ENCODE measurements at regions not wholly inside any gene's neighbourhood (a gene's known extent, or its start where the extent isn't known, plus 50 kb on each side); places are given as distances from the start of the nearest gene placed in this dataset.
"Not testable (repeated sequence)": the region's sequence is repeated elsewhere in the genome, so short reads cannot be mapped to it uniquely, and the experiment has no call there.

DNA sequence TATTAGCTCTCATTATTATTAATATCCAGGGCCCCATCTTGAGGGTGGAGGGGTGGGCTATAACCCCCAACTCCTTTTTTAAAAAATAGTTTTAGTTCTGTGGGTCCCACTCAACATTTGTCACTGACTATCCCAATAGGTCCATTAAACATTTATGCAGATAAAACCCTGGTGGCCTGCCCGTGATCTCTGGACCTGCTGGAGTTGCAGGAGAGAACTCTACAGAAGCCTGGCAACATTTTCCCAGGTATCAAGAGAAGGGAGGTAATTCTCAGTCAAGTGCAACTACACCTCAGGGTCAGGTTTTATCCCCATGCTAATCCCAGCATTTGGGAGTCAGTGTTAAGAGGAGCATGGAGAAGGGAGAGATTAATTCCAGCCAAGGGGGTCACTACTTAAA is 264.4 kb upstream of the PROK2 start:
- DNase-seq (ENCODE audit: low read depth in 1 of 2, low spot score in 1 of 2) = no peak

DNA sequence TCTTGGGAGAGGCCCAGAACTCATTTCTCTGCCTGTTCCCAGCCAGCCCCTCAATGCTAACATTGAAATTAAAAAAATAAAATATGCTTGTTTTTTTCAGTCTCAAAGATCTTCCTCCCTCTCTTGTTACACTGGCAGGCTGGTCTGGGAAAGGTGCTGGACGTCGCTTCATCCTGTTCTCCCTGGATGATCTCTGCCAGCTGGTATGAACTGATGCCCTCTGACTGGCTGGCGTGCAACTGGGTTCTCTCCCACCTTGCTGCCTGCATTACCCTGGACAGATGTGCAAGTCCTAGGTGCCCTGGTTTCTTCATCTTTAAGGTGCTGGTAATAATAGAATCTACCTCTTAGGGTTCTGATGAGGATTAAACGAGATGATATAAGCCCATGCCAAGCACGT is 263.9 kb upstream of the PROK2 start:
- DNase-seq (ENCODE audit: low read depth in 1 of 2, low spot score in 1 of 2) = no peak

DNA sequence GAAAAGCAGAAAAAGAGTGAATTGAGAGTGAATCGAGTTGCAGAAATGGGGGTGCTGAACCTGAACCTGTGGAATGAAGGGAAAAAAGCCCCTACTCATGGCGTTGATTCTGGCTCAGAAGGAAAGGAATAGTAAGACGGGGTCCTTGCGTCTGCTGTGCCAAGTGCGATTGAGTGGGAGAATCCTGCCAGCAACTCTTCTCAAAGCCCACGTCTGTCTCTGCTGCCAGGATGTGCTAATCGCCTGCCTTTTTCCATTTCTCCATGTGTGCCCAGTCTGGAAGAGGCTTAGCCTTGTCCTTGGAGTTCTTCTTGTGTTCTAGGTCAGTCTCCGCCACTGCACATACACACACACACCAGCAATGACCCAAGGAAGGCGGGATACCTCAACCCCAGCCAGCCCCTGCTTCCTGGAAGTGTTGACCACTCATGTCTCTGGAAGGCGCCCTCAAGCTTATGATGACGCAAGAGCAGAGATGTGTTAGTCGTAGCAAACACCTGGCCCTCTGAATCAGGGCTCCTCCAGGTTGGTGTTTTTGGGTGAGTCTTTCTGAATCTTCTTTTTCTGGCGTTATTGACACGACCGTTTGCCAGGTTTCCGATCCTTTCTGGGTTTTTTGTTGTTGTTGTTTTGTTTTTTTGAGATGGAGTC is 262.4 kb upstream of the PROK2 start:
- DNase-seq (ENCODE audit: low read depth in 1 of 2, low spot score in 1 of 2) = no peak

DNA sequence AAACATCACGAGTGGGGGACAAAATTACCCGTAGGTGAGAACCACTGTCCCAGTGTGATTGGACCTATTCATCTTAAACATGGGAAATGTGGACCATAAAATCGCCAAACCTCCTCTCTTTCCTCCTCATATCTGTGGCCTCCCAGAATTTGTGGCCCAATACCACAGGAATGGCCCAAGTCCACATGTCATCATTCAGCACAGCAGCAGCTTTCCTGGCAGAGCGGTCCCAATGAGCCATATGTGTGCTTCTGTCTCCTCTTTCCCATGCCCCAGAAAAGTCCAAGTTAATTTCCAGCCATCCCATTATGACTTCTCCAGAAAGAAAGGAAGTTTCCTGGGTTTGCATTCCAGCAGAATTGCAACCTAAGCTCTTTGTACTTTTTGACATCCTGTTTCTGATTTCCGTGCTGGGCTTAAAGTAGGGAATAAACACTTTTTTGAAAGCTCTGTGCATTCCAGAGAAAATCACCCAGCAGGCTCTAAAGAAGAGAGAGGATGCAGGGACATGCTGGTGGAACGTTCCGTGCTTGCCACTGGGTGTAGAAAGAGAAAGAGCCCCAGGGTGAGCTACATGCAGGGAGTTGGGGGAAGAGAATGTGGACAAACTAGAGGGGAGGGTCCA is 259.4 kb upstream of the PROK2 start:
- no peak for DNase-seq (ENCODE audit: low read depth in 1 of 2, low spot score in 1 of 2)

DNA sequence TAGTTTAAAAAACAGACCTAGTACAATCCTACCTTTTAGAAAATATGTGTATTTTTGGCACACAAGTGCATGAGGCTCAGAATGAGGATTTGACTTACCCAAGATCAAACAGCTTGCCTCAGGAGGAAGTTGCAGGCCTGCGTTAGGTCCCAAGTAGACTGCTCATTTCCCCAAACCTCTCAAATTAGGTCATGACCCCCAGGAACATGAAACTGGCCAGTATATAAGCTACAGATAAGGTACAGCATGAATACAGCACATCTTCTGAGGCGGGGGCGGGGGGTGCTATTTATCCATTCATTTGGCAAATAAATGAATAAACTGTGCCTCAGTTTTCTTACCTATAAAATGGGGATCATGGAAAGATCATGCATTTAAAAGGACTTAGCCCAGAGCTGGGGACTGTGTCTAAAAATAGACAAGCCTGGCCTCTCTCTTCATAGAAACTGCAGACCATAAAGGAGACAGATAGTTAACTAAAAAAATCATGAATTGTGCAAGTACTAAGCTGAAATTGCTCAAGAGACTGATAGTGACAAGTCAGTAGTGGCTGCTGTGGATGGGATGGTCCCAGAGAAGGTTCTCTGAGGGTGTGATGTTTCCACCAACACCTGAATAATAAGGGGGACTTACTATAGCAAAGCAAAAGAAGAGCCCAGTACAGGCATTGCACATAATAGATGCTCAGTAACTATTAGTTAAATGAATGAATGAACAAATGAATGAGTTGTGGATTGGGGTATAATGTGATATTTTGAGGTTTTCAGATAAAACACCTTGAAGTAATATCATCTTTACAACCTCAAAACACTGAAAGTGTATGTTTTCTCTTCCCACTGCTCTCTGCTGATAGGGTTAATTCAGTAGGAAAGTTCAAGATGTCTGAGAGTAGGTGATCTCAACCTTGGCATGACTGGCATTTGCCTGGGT is 258.5 kb upstream of the PROK2 start:
- DNase-seq (ENCODE audit: low read depth in 1 of 2, low spot score in 1 of 2) = no peak

DNA sequence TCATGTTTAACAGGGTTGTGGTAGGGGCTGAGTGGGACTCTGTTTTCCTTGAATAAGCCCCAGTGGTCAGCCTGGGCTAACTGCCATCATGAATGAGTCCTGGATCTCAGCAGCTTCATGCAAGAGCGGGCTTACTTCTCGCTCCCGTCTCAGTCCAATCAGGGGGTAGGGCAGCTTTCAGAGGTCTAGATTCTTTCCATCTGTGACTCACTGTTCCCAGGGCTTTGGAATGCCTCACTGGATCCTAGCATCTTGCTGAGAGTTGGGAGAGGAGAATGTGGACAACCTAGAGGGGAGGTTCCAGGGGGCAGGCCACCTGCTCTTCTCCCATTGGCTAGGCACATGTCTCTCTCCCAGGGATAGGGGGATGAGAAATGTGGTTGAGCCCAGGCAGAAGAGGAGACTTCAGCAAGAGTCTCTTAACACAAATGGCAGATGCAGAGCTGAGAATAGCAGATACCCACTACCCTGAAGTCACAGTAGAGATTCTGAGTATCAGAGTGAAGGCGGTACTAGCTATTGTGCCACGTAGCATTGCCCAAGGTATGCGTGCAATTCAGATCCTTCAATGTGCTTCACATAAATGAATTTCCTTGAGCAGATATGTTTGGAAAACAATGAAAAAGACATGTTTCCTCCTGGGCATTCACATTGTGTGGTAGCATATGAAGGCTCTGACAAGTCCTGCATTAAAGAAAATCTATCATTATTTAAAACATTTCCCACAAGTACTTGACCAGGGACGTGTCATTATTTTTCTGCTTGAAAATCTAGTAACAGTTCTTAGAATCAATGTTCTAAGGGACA is 257.7 kb upstream of the PROK2 start:
- DNase-seq (ENCODE audit: low read depth in 1 of 2, low spot score in 1 of 2) = no peak

DNA sequence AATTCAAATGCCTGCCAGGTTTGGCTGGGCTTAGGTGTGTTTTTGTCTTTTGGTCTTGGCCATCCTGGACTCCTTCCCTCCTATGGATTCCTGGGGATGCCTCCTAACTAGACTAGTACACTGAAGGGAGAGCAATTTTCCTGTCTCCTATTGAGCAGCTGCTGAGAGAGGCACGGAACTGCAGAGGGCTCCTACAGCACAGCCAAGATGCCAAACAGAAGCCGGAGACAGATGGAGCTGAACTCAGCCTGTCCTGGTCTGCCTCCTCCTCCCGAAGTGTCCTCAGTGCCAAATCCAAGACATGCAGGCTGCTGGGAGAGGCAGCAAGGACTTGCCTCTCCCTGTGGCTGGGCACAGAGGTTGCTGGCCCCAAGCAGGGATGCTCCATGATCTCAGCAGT is 256.6 kb upstream of the PROK2 start:
- DNase-seq (ENCODE audit: low read depth in 1 of 2, low spot score in 1 of 2) = no peak

DNA sequence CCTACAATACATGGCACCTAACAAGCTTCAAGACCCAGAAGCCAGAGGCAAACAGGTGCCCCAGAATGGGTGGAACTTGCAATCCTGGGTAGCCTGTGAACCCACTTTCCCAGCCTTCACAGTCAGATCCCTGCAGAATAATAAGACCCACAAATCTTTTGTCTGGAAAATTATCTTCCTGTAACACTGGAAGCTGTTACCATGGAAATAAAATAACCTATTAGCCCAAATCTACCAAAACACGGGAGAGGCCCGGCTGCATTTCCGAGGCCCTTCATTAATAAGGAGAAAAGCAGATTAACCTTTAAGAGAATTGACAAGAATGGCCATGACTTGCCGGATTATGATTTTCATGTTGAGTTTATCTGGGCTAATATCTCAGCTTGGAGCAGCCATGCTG is 256.1 kb upstream of the PROK2 start:
- no peak for DNase-seq (ENCODE audit: low read depth in 1 of 2, low spot score in 1 of 2)

DNA sequence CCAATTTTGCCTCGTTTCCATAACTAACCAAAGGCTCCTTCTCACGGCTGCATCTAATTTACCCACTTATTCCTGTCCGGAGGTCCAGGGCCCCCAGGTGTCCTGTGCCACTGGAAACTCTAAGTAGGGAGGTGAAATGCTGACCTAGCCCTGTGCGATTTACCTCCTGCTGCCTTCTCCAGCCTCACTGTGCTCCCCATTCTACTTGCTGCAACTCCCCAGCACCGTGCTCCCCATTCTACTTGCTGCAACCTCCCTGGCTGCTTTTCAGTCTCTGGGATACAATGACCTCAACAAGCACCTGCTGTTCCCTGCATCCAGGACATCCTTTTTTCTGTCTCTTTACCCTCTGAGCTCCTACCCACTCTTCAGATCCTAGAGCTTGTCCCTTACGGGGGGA is 254.7 kb upstream of the PROK2 start:
- DNase-seq (ENCODE audit: low read depth in 1 of 2, low spot score in 1 of 2) = no peak

DNA sequence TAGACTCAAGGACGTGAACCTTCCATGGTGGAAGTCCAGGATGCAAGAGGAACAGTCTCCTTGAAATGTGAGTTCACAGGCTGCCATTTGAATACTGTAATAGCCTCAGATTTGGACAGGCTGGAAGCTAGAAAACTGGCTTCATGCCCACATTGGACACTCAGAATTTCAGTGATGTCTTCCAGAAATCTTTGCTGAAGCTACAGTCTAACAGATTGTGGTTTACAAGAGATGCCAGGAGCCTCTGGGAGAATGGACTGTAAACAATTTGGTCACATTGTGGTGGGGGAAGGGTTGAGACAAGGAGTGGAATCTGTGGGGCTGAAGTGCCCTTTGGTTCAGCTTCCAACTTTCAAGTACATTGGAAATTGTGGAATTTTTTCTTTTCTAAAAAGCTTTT is 252.0 kb upstream of the PROK2 start:
- DNase-seq (ENCODE audit: low read depth in 1 of 2, low spot score in 1 of 2) = no peak

DNA sequence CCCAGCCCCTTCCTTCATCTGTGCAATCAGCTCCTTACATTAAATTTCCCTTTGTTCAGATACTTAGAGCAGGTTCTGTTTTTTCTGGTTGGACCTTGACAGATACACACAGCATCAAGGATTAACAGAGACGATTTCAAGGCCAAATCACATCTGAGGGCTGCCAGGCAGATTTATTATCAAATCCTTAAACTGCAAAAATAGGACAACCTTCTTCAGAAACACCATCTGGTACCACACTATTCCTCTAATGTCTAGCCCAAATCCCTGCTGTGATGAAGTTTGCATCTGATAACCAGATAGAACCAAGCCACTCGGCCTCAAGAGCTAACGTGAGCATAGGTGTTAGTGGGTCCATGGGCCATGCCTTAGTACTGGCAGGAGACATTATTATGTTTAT is 250.7 kb upstream of the PROK2 start:
- DNase-seq (ENCODE audit: low read depth in 1 of 2, low spot score in 1 of 2) = no peak

DNA sequence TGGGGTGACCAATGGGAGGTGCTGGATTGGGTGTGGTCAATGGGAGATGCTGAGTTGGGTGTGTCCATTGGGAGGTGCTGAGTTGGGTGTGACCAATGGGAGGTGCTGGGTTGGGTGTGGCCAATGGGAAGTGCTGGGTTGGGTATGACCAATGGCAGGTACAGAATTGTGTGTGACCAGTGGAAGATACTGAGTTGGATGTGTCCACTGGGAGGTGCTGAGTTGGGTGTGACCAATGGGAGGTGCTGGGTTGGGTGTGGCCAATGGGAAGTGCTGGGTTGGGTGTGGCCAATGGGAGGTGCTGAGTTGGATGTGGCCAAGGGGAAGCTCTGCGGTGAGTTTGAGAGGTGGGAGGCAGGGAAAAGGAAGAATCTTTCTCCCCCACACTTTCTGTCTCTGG is 250.0 kb upstream of the PROK2 start:
- no peak for DNase-seq (ENCODE audit: low read depth in 1 of 2, low spot score in 1 of 2)

DNA sequence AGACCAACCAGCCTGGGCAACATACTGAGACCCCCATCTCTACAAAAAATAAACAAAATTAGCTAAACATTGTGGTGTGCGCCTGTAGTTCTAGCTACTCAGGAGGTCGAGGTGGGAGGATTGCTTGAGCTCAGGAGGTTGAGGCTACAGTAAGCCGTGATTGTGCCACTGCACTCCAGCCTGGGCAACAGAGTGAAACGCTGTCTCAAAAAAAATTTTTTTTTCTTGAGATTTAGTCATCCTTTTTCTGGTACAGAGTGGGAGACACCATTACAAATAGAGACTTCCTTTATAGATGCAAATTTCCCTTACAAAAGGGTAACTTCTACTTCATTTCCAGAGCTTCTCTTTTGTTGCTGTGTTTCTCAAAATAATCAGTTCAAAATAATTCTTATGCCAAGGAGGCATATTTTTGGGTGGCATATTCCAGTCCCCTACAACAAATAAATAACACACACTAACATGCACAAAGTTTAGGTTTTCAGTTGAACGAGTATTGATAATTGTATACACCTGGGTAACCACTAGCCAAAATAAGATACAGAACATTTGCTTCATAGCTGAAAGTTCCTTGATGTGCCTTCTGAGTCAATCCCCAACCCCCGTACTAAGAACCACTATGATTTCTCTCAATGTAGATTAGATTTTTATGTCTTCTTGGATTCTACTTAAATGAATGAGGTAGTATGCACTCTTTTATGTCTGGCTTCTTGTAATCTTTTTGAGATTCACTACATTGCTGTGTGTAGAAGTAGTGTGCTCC is 248.9 kb upstream of the PROK2 start:
- DNase-seq (ENCODE audit: low read depth in 1 of 2, low spot score in 1 of 2) = no peak

DNA sequence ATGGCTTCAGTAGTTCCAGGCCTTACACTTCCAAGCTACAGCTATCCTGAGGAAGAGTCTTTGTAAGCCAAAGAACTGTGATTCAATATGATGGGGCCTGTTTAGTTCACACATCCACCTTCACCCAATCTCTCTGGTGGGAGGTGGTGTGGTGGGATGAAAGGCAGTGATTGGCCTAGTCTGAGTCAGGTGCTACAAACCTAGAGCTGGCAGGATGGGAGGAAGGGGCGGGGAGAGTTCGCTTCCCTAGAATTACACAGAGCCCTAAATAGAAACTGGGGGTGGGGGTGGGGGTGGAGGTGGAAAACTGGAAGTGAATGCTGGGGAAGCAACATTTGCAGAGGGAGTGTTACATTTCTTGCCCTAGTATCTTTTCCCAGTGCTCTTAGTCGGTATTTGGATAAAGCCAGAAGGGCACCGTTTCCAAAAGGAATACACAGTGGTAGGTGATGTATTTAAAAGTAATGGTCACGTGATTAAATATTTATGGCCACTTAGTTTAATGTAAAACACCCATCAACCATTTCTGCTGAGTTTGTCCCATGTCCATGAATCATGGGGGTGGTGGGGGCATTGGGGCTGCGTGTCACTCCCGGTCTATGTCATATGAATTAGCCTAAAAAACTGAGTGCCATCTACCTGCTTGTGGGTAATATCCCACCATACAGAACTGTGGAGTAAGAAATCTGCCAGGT is 247.6 kb upstream of the PROK2 start:
- DNase-seq (ENCODE audit: low read depth in 1 of 2, low spot score in 1 of 2) = no peak

DNA sequence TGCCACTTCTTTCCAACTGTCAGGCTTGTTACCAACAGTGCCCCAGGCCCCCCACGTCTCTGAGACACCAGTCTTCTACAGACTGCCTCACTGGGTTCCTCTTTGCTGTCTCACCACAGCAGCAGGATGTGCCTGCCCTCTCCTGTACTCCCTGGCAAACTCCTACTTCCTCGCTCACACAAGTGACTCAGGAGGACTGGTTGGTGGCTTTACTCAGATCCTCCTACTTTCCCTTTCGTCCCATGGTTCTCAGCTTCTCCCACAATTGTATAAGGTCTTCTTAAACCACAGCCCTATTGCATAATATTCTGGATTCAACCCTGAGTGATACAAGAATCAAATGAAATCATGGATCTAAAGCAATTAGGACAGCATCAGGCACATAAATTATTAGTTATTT is 246.6 kb upstream of the PROK2 start:
- DNase-seq (ENCODE audit: low read depth in 1 of 2, low spot score in 1 of 2) = no peak

DNA sequence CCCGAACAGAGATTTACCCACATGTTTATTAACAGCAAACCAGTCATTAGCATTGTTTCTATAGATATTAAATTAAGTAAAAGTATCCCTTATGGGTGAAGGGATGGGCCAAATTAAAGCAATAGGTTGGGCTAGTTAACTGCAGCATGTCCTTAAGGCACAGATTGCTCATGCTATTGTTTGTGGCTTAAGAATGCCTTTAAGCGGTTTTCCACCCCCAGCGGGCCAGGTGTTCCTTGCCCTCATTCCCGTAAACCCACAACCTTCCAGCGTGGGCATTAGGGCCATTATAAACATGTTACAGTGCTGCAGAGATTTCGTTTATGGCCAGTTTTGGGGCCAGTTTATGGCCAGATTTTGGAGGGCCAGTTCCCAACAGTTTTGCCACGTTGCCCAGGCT is 245.3 kb upstream of the PROK2 start:
- DNase-seq (ENCODE audit: low read depth in 1 of 2, low spot score in 1 of 2) = not testable (repeated sequence)

DNA sequence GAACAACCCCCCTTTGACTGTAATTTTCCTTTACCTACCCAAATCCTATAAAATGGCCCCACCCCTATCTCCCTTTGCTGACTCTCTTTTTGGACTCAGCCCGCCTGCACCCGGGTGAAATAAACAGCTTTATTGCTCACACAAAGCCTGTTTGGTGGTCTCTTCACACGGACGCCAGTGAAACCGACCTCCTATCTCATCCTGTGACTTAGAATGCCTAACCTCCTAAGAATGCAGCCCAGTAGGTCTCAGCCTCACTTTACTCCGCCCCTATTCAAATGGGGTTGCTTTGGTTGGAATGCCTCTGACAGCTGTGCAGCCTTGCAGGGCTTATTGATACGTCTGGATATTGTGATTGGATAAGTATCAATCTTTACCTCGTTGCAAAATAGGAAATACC is 243.8 kb upstream of the PROK2 start:
- DNase-seq (ENCODE audit: low read depth in 1 of 2, low spot score in 1 of 2) = not testable (repeated sequence)

DNA sequence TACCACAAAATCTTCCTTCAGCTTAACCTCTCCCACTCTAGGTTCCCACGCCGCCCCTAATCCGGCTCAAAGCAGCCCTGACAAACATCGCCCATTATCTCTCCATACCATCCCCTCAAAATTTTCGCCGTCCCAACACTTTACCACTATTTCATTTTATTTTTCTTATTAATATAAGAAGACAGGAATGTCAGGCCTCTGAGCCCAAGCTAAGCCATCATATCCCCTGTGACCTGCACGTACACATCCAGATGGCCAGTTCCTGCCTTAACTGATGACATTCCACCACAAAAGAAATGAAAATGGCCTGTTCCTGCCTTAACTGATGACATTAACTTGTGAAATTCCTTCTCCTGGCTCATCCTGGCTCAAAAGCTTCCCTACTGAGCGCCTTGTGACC is 243.4 kb upstream of the PROK2 start:
- not testable (repeated sequence) for DNase-seq (ENCODE audit: low read depth in 1 of 2, low spot score in 1 of 2)

DNA sequence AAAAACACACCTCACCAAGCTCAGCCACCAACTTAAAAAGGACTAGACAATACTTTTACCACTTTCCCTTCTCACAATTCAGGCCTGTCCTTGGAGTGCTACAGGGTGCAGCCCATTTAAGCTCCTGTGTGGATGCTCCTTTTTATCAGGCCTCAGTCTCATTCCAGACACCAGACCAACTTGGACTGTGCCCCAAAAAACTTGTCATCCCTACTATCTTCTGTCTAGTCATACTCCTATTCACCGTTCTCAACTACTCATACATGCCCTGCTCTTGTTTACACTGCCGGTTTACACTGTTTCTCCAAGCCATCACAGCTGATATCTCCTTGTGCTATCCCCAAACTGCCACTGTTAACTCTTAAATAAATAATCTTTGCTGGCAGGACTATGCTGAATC is 242.8 kb upstream of the PROK2 start:
- DNase-seq (ENCODE audit: low read depth in 1 of 2, low spot score in 1 of 2) = not testable (repeated sequence)

DNA sequence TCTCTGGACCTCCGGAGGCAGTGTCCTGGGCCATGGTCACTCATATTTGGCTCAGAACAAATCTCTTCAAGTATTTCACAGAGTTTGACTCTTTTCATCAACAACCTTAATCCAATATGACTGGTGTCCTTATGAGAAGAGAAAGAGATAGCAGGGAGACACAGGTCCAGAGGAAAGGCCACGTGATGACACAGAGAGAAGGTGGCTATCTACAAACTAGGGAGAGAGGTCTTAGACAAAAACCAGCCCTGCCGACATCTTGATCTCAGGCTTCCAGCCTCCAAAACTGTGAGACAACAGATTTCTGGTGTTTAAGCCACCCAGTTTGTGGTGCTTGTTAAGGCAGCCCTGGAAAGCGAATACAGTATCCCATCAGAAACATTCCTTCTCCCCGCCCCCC is 237.1 kb upstream of the PROK2 start:
- DNase-seq (ENCODE audit: low read depth in 1 of 2, low spot score in 1 of 2) = no peak
